ENCODE measurements at regions not wholly inside any gene's neighbourhood (a gene's known extent, or its start where the extent isn't known, plus 50 kb on each side); places are given as distances from the start of the nearest gene placed in this dataset.

DNA sequence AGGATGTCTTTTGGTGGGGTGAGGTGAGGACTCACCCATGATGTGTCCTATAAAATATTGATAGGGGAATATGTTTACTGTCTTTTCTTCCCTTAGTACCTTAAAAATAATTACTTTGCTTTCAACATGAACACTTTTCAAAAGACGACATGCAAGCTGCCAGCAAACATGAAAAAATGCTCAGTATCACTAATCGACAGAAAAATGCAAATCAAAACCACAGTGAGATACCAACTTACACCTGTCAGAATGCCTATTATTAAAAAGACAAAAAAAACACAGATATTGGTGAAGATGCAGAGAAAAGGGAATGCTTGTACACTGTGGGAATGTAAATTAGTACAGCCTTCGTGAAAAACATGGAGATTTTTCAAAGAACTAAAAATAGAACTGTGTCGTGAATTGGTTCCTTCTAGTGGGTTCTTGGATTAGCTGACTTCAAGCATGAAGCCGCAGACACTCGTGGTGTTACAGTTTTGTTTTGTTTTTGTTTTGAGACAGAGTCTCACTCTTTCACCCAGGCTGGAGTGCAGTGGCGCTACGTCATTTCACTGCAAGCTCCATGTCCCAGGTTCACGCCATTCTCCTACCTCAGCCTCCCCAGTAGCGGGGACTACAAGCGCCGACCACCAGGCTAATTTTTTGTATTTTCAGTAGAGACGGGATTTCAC lies 160.9 kb downstream of the FGF9 start:
- H3K9ac ChIP-seq (ENCODE audit: low read depth, low read length): no peak overlapping the region
- no peak overlapping the region for H2BK20ac ChIP-seq (ENCODE audit: low read depth, low read length)
- no peak overlapping the region for H4K91ac ChIP-seq (ENCODE audit: insufficient read depth, low read depth, low read length)
- no peak overlapping the region for H3K23ac ChIP-seq (ENCODE audit: low read depth, low read length)
- no peak overlapping the region for H2AK9ac ChIP-seq (replicated peaks; ENCODE audit: low read depth, low read length, poor library complexity)
- WGBS, 2 experiments (ENCODE audit: extremely low coverage in 2 of 2, insufficient read length in 1 of 2): no CpG with 5 or more reads among the region's 13 CpGs
- no peaks in the 10 kb centered on the region for H4K20me1 ChIP-seq (ENCODE audit: insufficient read depth, low read length)
- H2BK5ac ChIP-seq (ENCODE audit: low read depth, low read length, poor library complexity, severe bottlenecking): no peak overlapping the region
- H3K79me1 ChIP-seq (ENCODE audit: low read depth in 1 of 2, low read length in 2 of 2): no peaks in the 10 kb centered on the region
- no TSS peak for BruUV-seq (replicated peaks)
- in situ Hi-C loops (cut with MboI; ENCODE audit: low sequenced_read_pairs): no loop called here
- no peaks in the 10 kb centered on the region for H3K9me1 ChIP-seq (ENCODE audit: insufficient read depth, low read length)
- ATAC-seq (ENCODE audit: low read depth) (no peak), DNase-seq (no peak)
- H3K27me3 ChIP-seq (ENCODE audit: control insufficient read depth, insufficient read depth, low read length): no peaks in the 10 kb centered on the region
- no peak overlapping the region for H2BK120ac ChIP-seq (ENCODE audit: low read depth, low read length)
- no peak overlapping the region for H3K14ac ChIP-seq (replicated peaks; ENCODE audit: low read depth, low read length)
- no peaks in the 10 kb centered on the region for H3K36me3 ChIP-seq (ENCODE audit: control insufficient read depth, insufficient read depth, low read length)
- dilution Hi-C loops (cut with HindIII; ENCODE audit: low sequenced_read_pairs, unreplicated experiment): no loop called here
- POLR2A ChIA-PET (ENCODE audit: unreplicated experiment): no interaction called here
- H2AK5ac ChIP-seq (ENCODE audit: low read depth, low read length): no peak overlapping the region
- CTCF ChIA-PET: no interaction called here
- peaks cover under 1% of the 10 kb centered on the region; the same call in 1 of the 2 replicates for H3K4me1 ChIP-seq (ENCODE audit: control insufficient read depth, insufficient read depth, low read length)
- no peak overlapping the region for H4K5ac ChIP-seq (ENCODE audit: low read depth, low read length)
- intact Hi-C loops (cut with micrococcal nuclease): no loop called here
- no peak for TF ChIP-seq RAD21 (IDR thresholded peaks at IDR 0.05; ENCODE audit: low read length)
- no peak for TF ChIP-seq MXI1 (IDR thresholded peaks at IDR 0.05; ENCODE audit: borderline replicate concordance, low read depth, low read length)
- no peak for TF ChIP-seq RFX5 (IDR thresholded peaks at IDR 0.05; ENCODE audit: low read depth, low read length)
- no peak for TF ChIP-seq SMC3 (IDR thresholded peaks at IDR 0.05; ENCODE audit: low read depth, low read length)
- no peak for TF ChIP-seq CHD1 (IDR thresholded peaks at IDR 0.05; ENCODE audit: low read depth, low read length)
- TF ChIP-seq, protein P1, sequence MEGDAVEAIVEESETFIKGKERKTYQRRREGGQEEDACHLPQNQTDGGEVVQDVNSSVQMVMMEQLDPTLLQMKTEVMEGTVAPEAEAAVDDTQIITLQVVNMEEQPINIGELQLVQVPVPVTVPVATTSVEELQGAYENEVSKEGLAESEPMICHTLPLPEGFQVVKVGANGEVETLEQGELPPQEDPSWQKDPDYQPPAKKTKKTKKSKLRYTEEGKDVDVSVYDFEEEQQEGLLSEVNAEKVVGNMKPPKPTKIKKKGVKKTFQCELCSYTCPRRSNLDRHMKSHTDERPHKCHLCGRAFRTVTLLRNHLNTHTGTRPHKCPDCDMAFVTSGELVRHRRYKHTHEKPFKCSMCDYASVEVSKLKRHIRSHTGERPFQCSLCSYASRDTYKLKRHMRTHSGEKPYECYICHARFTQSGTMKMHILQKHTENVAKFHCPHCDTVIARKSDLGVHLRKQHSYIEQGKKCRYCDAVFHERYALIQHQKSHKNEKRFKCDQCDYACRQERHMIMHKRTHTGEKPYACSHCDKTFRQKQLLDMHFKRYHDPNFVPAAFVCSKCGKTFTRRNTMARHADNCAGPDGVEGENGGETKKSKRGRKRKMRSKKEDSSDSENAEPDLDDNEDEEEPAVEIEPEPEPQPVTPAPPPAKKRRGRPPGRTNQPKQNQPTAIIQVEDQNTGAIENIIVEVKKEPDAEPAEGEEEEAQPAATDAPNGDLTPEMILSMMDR (conservative IDR thresholded peaks at IDR 0.05; ENCODE audit: low read depth, low read length): no peak
- no peak for TF ChIP-seq RCOR1 (IDR thresholded peaks at IDR 0.05; ENCODE audit: insufficient replicate concordance, low read length)
- no peak for TF ChIP-seq CEBPB (IDR thresholded peaks at IDR 0.05; ENCODE audit: low read depth, low read length)
- no peak for TF ChIP-seq POLR2A (IDR thresholded peaks at IDR 0.05; ENCODE audit: low read depth, low read length)
- TF ChIP-seq MAZ (IDR thresholded peaks at IDR 0.05; ENCODE audit: borderline replicate concordance, low read depth, low read length): no peak
- TF ChIP-seq NFE2L2 (IDR thresholded peaks at IDR 0.05; ENCODE audit: low read depth, low read length): no peak
- TF ChIP-seq FOS (IDR thresholded peaks at IDR 0.05; ENCODE audit: low read depth, low read length): no peak
- no peak for TF ChIP-seq ELK1 (IDR thresholded peaks at IDR 0.05; ENCODE audit: borderline replicate concordance, low read depth, low read length)
- TF ChIP-seq MAFK (IDR thresholded peaks at IDR 0.05; ENCODE audit: low read depth, low read length): no peak
- TF ChIP-seq BHLHE40 (IDR thresholded peaks at IDR 0.05; ENCODE audit: low read depth, low read length): no peak
- TF ChIP-seq USF2 (IDR thresholded peaks at IDR 0.05; ENCODE audit: low read depth, low read length): no peak
- H2BK15ac ChIP-seq (ENCODE audit: low read depth, low read length): no peak overlapping the region
- H2AFZ ChIP-seq (replicated peaks; ENCODE audit: low read length, poor library complexity): no peak overlapping the region
- no peak overlapping the region for H3K56ac ChIP-seq (ENCODE audit: extremely low read depth, insufficient read depth, low read length)
- H3K27ac ChIP-seq (ENCODE audit: insufficient read depth, low read length): no peak overlapping the region
- no peak overlapping the region for H3K4ac ChIP-seq (ENCODE audit: low read depth, low read length)
- no peaks in the 10 kb centered on the region for H3K9me3 ChIP-seq (ENCODE audit: control insufficient read depth, insufficient read depth, low read length)
- no peak overlapping the region for H4K8ac ChIP-seq (ENCODE audit: low read depth in 2 of 2, low read length in 2 of 2)
- H3K4me2 ChIP-seq (ENCODE audit: low read depth, low read length): no peak overlapping the region
- no peak overlapping the region for H3K4me3 ChIP-seq (ENCODE audit: insufficient read depth, low read depth, low read length)
- no peak overlapping the region for H3K18ac ChIP-seq (ENCODE audit: low read depth, low read length)
